Right forelimb (tissue), 1 donor: ENCODE measurements at regions not wholly inside any gene's neighbourhood (a gene's known extent, or its start where the extent isn't known, plus 50 kb on each side); places are given as distances from the start of the nearest gene placed in this dataset.
"Not testable (repeated sequence)": the region's sequence is repeated elsewhere in the genome, so short reads cannot be mapped to it uniquely, and the experiment has no call there.

ENCODE experiments used
- DNase-seq: peaks from one replicate; pipeline ENCODE4 v3.0.0-alpha.2; 2018

DNA sequence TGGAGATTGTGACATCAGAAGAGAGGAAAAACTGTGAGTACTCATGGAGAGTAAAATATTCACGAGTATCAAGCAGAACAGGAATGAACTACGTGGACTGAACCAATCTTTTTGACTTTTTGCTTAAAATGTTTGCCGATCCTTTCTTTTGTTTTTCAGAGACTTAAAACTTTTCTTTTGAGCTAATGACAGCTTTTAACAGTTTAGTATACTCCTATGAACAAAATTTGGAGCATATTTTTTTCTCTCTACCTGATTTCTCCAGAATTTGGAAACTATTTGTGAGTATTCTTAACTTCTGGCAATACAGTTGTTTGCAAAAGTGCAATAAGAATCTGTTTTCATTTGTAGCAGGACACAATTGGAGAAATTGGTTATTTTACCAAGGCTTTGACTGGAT is 786.3 kb downstream of the SORCS1 start:
- no peak for DNase-seq

DNA sequence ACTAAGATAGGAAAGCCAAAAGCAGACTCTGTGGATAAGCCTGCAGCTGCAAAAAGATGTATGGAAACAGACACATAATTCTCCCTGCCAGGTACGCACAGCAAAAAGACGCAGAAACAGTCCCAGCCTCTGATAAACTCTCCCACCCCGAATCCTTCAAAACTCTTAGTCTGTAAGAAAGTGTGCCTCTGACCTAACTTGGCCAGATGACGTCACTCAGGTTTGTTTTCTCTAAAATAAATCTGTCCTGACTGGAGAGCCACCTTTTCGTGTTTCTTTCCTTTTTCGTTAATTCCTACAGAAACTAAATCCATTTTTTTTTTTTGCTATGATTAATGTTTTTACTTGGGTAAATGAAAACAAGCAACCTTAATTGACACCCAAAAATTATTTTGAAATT is 793.8 kb downstream of the SORCS1 start:
- DNase-seq, result no peak

DNA sequence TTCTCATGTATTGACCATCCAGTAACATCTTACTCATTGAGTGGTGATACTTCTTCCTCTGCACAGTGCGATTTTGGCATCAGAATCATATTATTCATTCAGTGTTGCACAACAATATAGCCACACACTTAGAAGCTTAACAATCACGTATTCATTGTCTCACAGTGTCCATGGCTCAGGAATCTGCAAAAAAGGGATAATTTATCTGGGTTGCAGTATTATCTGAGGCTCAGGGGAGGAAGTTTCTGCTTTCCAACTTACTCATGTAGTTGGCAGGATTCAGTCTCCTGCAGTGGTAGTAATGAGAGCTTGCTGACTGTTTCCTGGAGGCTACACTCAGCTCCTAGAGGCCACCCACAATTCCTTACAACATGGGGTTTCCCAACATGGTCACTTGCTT is 803.6 kb downstream of the SORCS1 start:
- no peak for DNase-seq

DNA sequence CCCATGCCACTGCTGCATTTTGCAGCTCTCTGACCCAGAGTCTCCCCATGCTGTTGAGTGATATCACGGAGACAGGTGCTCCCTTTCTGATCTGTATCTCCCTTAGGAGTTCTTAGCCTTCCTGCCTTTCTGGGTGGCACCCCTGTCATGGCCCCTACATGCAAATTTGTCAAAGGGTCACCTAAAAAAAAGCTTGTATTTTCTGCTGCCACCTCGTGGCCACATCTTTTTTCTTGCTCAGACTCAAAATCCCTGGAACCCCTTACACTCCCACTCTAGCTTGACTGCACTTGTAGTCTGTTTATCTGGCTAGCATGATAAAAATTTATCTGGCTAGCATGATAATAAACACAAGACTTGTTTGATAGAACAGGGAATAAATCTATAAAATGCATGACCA is 809.1 kb downstream of the SORCS1 start:
- no peak for DNase-seq

DNA sequence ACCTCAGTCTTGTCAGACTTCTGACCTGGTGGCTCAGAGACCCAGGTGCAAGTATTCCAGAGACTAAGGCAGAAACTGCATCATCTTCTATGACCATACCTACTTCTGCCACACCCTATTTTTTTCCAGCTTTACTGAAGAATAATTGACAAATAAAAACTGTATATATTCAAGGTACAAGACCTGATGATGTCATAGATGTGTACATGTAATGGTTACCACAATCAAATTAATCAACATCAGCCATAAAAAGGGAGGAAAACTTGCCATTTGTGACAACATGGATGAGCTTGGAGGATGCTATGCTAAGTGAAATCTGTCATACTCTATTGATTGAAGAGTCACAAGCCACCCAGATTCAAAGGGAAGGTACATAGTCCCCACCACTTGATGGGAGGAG is 815.6 kb downstream of the SORCS1 start:
- no peak for DNase-seq

DNA sequence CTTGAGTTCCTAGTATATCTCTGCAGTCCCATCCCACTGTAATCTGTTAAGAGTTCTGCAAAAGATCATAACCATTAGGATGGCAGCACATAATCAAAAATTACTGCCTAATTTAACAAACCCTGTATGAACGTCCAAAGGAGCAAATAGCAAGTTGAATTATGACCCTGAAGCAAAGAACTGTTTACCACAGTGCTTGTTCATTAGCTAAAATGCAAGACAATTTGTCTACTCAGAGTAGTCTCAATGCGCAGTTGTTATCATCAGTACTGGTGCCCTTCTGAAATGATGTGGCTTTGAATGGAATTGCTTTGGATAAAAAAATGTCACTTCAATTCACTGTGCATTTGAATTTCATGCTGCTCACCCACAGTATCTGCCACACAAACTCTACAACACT is 817.0 kb downstream of the SORCS1 start:
- no peak for DNase-seq

DNA sequence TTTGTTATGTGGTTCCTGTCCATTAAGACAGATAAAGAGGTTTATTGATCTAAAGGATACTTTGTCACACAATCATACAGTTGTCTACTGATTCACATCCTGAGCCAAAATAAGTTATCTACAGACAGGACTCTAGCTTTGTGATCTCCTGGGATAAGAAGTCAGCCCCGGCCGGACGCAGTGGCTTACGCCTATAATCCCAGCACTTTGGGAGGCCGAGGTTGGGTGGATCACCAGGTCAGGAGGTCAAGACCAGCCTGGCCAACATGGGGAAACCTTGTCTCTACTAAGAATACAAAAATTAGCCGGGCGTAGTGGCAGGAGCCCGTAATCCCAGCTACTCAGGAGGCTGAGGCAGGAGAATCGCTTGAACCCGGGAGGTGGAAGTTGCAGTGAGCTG is 821.0 kb downstream of the SORCS1 start:
- not testable (repeated sequence) for DNase-seq

DNA sequence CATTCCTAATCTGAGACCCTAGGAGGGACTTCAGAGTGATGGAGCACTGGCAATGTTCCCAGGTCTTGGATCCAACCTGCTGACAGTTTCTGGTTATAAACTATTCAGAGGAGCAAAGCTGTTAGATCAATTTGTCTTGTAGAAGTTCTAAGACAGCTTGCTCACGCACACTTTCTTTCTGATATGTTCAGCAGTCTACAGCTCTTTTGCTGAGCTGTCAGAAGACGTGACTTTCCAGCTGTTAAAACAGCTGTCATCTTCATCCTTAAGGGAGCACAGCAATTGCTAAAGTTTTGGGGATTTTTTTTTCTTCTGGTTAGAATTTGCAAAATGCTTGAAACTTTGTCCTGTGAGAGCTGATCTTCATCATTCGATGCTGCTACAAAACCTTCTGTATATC is 823.1 kb downstream of the SORCS1 start:
- DNase-seq, result no peak

DNA sequence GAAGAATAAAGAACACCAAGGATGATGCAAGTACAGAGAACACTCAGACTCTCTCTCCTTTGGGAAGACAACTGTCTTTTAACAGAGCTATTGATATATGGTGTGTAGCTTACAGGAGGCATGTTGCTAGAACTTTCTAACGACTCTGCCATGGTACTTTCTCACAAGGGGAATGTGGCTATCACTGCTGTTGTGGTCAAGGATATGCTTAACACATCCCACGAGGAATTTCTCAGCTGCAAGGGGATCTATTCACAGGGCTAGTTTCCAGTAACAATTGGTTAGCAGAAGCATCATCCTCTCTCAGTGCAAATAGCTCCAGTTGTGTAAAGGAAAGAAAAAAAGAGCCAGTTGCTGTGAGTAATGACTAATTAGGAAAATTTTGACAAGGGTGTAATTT is 826.0 kb downstream of the SORCS1 start:
- DNase-seq, result no peak

DNA sequence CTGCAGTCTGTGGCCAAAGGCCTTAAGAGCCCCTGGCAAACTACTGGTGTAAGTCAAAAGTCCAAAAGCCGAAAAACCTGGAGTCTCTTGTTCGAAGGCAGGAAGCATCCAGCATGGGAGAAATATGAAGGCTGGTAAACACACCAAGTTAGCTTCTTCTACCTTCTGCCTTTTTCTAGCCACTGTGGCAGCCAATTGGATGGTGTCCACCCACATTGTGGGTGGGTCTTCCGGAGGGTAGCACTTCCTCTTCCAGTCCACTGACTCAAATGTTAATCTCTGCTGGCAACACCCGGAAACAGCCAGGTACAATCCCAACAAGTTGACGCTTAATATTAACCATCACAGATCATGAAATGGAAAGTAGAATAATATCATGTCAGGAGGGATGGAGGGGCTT is 827.6 kb downstream of the SORCS1 start:
- DNase-seq, result no peak

DNA sequence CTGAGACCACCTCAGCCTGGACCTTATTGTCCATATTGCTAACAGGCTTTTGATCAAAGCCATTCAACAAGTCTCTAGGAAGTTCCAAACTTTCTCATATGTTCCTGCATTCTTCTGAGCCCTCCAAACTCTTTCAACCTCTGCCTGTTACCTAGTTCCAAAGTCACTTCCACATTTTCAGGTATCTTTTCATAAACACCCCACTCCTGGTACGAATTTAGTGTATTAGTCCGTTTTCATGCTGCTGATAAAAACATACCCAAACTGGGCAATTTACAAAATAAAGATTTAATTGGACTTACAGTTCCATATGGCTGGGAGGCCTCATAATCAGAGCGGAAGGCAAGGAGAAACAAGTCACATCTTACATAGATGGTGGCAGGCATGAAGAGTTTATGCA is 836.8 kb downstream of the SORCS1 start:
- no peak for DNase-seq

DNA sequence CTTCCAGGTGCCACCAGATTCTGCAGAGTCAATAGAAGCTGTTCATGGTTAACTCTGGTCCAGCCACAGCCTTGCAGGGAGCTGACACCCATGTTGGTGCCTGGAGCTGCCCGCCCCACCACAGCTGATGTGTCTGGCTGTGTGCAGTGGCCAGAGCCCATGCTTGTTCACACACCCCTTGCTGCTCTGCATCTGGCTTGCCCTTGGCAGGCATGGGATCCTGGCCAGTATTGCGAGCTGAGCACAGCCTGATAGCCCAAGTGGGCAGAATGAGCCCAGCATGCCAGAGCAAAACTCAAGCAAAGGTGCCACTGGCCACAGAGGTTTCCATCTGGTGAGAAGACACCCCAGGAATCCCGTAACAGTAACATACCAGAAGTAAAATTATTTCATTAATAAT is 843.6 kb downstream of the SORCS1 start:
- no peak for DNase-seq

DNA sequence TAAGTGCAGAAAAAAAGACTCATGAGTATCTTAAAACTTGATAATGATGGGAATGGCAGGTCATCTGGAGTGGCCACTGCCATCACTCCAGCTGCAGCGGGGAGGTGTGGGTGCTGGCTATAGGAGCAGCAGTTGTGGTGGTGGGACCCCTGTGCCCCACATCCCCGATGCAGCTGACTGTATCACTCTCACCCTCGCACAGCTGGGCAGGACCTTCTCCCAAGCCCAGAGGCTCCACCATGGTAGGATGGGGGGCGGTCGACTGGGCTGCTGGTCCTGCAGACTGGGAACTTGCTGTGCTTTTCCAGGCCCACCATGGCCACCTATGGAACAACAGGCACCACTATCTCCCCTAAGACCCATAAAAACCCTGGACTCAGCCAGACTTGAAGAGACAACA is 844.4 kb downstream of the SORCS1 start:
- no peak for DNase-seq

DNA sequence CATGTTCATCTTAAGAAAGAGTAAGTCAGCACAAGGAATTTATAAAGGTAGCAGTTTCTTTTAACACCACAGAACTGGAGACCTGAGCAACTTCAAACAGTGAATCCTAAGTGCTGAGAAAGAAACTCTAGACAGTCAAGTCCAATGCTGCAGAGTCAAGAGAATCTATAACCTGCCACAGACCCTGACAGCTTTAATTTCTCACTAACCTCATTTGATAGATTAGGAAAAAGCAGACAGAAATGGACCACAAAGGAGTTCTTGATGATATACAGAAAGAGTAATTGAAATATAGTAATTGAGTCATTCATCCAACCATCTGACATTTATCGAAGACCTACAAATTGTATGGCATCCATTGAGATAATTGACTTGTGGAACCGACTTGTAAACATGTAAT is 847.0 kb downstream of the SORCS1 start:
- DNase-seq, result no peak

DNA sequence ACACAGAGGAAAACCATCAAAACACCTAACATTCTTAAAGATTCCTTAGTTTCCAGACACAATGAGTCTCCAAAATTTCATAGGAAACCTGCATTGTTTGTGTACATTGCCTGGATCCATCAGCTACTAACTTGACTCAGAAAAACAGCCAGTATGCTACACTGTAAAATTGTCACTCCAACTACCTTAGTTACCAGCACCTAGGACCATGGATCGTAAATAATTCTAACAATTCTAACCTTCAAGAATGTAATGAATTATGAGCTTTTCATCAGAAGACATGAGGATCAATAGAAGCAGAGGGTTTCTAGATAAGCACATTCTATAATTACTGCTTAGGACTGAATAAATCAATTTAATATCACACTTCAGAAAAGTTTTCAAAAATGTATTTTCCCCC is 851.5 kb downstream of the SORCS1 start:
- no peak for DNase-seq

DNA sequence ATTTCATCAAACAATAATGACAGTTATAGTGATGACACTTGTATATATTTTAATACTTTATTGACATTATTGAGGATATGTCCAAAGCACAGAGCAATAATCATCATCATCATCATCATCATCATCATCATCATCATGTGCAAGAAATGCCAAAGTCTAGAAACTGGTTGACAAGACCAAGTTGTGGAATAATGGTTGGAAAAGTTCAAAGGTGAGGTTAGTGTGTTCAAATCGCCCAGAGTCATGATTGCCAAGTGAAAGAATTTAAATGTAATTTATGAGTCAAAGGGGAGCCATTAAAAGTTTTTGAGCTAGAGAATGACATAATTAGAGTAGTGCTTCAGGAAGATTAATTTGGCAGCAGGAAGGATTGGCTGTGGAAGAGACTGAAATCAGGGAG is 852.4 kb downstream of the SORCS1 start:
- no peak for DNase-seq

DNA sequence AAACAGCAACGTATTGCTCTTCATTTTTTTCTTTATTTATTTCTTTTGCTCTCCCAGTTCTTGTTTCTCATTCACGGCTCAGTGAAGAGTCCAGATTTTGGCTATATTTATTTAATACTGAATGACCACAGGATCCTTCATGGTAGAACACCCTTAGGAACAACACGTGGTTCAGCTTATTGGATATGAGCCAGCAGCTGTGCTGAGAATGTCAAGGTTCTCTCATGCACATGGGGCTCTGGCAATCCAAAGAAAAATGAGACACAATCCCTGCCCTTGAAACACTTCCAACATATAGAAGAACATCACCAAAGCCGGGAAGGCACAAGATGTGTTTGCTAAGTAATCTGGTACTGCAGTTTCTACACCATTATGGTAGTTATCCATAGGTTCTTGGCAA is 852.9 kb downstream of the SORCS1 start:
- DNase-seq, result no peak

DNA sequence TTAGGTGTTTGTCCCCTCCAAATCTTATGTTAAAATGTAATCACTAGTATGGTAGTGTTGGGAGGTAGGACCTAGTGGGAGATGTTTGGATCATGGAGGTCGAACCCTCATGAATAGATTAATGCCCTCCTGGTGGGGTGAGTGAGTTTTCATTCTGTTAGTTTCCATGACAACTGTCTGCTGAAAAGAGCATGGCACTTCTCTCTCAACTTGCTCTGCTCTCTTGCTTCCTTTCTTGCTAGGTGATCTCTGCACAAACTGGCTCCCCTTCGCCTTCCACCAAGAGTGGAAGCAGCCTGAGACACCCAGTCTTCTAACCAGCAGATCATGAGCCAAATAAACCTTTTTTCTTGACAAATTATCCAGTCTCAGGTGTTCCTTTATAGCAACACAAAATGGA is 853.9 kb downstream of the SORCS1 start:
- no peak for DNase-seq

DNA sequence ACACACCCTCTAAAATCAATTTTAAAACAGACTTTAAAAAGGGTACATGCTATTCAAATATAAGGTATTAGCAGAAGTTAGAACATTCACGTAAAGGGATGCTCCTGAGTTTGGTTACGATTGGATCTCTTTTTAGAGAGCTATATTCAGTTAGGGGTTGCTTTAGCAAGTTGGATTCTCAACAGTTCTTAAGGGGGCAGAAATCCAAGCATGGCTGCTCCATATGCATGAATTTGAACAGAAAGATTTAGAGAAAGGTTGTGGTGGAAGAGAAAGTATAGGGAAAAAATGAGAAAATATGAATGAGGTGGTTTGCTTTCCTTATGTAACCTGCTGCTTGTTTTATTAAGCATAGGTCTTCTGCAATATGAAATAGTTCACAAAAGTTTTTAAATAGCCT is 855.1 kb downstream of the SORCS1 start:
- DNase-seq, result no peak

DNA sequence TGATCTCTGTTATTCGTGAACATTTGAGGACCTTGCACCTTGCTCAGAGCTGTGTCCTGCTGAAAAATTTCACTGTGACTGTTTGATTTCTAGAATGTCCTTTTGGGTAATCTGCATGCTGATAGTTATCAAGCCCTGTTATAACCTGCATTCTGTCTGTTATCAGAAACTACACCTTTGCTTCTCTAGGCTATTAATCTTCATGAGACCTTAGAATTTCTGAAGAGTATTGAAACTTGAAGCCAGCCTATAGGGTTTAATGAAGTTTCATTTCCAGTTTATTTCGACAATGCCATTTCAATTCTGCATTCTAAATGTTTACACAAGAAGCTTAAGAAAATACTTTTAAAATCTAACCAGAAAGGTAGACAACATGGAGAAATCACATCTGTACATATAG is 856.2 kb downstream of the SORCS1 start:
- DNase-seq, result no peak

DNA sequence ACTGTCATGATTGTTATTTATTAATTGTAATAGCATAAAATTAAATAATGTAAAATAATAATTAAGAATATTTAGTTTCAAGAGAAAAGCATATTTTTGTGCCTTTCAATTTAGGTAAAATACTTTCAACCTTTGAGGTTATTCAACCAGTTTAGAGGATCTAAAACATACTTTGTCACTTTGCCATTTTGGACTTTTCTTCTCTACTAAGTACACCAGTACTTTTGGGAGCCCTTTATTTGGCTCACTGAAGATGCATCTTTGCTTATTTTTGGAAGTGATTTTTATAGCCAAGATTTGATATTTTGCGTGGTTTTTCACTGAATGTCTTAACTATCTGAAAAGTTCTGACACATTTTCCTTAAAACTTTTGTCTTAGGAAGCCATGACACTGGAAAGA is 860.5 kb downstream of the SORCS1 start:
- DNase-seq, result no peak

DNA sequence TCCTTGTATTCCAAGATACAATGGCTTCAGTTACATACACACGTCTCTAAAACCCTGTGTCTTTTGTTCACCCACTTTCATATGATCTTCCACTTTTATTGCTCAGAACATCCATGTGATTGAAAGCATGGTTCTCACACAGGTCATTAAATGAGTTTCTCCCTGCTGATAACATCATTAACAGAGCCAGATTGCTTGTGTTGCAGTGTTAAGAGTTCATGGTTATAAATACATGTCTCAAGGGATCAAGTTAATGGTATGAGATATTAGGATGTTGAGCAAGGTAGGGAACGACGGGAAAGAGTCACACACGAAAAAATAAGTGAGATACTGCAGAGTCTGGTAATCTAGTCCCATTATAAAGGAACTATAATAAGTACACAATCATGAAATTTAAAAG is 861.5 kb downstream of the SORCS1 start:
- DNase-seq, result no peak

DNA sequence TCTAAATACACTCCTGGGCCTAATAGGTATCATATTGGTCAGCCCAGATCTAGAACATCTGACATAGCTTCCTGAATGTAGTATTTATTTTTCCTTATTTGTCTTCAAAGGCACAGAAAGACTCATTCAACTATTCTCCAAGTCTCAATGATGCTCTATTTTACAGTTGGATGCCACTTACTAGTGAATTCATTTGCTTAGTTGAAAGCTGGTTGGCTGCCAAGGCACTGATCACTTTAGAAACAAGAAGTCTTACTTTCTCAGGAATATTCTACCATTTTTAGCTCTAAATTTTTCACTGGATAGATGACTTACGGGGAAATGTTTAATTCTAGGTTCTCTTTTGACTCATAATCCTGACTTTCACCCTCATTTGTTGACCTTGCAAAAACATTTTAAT is 863.4 kb downstream of the SORCS1 start:
- DNase-seq, result no peak

DNA sequence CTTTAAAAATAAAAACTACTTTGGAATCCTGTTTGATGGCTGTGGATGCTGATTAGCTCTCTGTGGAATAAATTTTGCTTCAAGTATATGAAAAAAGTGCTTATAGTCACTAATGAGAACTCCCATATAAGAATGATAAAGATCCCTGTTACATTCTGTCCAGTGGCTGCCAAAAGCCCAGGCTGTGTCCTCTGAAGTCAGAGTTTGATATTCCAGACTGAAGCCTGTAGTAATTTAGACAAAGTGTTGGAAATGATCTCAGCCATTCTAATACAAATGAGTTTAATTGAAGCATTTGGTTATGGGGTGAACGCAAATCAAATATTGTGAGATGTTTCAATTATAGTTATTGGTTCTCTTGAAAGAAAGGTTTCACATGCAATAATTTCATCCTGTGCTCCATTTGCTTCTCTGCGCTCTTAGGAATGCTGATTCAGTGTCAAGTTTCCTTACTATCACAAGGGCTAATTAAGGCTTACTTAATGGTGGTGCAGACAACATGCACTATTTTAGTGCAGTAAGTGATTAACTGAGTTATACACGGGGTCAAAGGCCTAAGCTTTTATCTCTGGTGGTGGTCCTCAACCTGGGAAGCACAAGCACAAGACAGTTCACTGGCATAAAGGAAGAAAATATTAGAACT is 867.6 kb downstream of the SORCS1 start:
- DNase-seq, result no peak

DNA sequence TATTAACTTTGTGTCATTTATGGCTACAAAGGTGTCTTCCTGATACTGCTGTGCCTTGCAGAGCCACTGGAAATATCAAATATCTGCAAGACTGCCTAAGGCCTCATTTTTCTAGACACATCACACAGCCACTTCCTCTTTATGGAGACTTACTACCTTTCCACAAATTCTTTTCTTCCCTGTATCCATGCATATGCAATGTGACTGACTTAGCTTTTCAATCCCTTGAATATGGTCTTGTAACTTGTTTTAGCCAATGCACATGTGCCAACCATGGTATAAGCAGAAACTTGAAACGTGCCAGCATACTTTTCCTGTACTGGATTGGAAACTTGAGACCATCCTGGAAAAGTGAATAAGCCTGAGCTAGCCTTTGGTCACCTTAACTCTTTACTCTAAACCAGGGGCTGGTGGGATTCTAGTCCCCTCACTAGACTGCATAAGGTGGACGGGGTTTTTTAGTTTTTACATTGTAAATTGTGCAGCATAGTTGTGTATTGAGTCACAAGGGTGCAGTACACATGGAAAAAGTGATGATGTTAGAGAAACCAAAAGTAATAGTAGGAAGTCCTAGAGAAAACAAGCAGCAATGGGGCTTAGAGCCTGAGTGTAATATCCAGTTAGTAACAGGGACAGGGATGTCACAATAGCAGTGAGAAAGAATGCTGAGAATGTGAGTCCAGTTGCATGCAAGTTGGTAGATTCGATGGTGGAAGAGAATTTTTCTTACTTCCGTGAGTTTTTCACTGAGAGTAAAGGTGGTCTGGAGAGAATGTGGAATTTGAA is 879.5 kb downstream of the SORCS1 start:
- DNase-seq, result no peak
